Activated CD4-positive, alpha-beta memory T cell treated with anti-CD3 and anti-CD28 coated beads, Interleukin-2, amount 10 ng/mL, durations not matched to agents 7 days and 5 days (primary cell): ENCODE measurements at regions not wholly inside any gene's neighbourhood (a gene's known extent, or its start where the extent isn't known, plus 50 kb on each side); places are given as distances from the start of the nearest gene placed in this dataset.

Source experiments
- CTCF ChIA-PET: fragments of 350-600 bp; sonication (Branson Sonifier 250); formaldehyde crosslinking; loops from one replicate; lab custom pipeline; 2021; ENCODE audit warnings: antibody characterized with exemption, inconsistent platforms; lab: Charles Lee
- POLR2A ChIA-PET: fragments of 350-600 bp; sonication (Branson Sonifier 250); formaldehyde crosslinking; loops from one replicate; lab custom pipeline; 2021; ENCODE audit warnings: antibody characterized with exemption; lab: Charles Lee
- DNase-seq: peaks from one replicate; pipeline ENCODE4 v3.0.0-alpha.2; 2020
- H3K27ac Mint-ChIP-seq: one replicate; pipeline ENCODE4 v1.8.0; 2021; ENCODE audit warnings: mild to moderate bottlenecking, mixed read lengths
- H3K27me3 Mint-ChIP-seq: one replicate; pipeline ENCODE4 v1.8.0; 2021; ENCODE audit warnings: mixed read lengths
- H3K36me3 Mint-ChIP-seq: one replicate; pipeline ENCODE4 v1.8.0; 2021; ENCODE audit warnings: low read depth, mixed read lengths
- H3K4me1 Mint-ChIP-seq: one replicate; pipeline ENCODE4 v1.8.0; 2021; ENCODE audit warnings: mixed read lengths
- H3K4me3 Mint-ChIP-seq: one replicate; pipeline ENCODE4 v1.8.0; 2021; ENCODE audit warnings: mild to moderate bottlenecking, mixed read lengths
- H3K9me3 Mint-ChIP-seq: one replicate; pipeline ENCODE4 v1.8.0; 2021; ENCODE audit warnings: mixed read lengths

- H3K9me3 Mint-ChIP-seq = no peaks in the 10 kb centered on the region
- no peak overlapping the region for H3K27ac Mint-ChIP-seq
- no peaks in the 10 kb centered on the region for H3K27me3 Mint-ChIP-seq
- H3K4me3 Mint-ChIP-seq = no peak overlapping the region
- no peaks in the 10 kb centered on the region for H3K36me3 Mint-ChIP-seq
- CTCF ChIA-PET = no interaction called here
- no peaks in the 10 kb centered on the region for H3K4me1 Mint-ChIP-seq
- DNase-seq = no peak
- POLR2A ChIA-PET = no interaction called here
These were observed 157.0 kb upstream of the CPNE8 start for GRCh38 chr12:39062266-39062996.

GRCh38 chr12:39061576-39061975 is 156.2 kb upstream of the CPNE8 start:
- H3K27ac Mint-ChIP-seq = no peak overlapping the region
- H3K4me1 Mint-ChIP-seq = no peaks in the 10 kb centered on the region
- H3K36me3 Mint-ChIP-seq = no peaks in the 10 kb centered on the region
- no peaks in the 10 kb centered on the region for H3K27me3 Mint-ChIP-seq
- ChIA-PET CTCF (no interaction called here), POLR2A (no interaction called here)
- H3K4me3 Mint-ChIP-seq = no peak overlapping the region
- no peak for DNase-seq
- no peaks in the 10 kb centered on the region for H3K9me3 Mint-ChIP-seq

- Mint-ChIP-seq H3K27me3 (no peaks in the 10 kb centered on the region), H3K27ac (no peak overlapping the region), H3K4me3 (no peak overlapping the region), H3K4me1 (no peaks in the 10 kb centered on the region), H3K36me3 (no peaks in the 10 kb centered on the region), H3K9me3 (no peaks in the 10 kb centered on the region)
- POLR2A ChIA-PET = no interaction called here
- DNase-seq = no peak
- CTCF ChIA-PET = no interaction called here
These were observed 143.0 kb upstream of the CPNE8 start for GRCh38 chr12:39048395-39048794.

GRCh38 chr12:39047539-39048262 is 142.3 kb upstream of the CPNE8 start:
- no peak overlapping the region for H3K4me3 Mint-ChIP-seq
- no peaks in the 10 kb centered on the region for H3K4me1 Mint-ChIP-seq
- no peak for DNase-seq
- POLR2A ChIA-PET = no interaction called here
- no peak overlapping the region for H3K27ac Mint-ChIP-seq
- no peaks in the 10 kb centered on the region for H3K27me3 Mint-ChIP-seq
- no peaks in the 10 kb centered on the region for H3K9me3 Mint-ChIP-seq
- CTCF ChIA-PET = no interaction called here
- no peaks in the 10 kb centered on the region for H3K36me3 Mint-ChIP-seq

GRCh38 chr12:39044754-39045153 is 139.4 kb upstream of the CPNE8 start:
- DNase-seq = no peak
- H3K9me3 Mint-ChIP-seq = no peaks in the 10 kb centered on the region
- H3K27me3 Mint-ChIP-seq = no peaks in the 10 kb centered on the region
- H3K4me1 Mint-ChIP-seq = no peaks in the 10 kb centered on the region
- no peak overlapping the region for H3K4me3 Mint-ChIP-seq
- H3K27ac Mint-ChIP-seq = no peak overlapping the region
- CTCF ChIA-PET = no interaction called here
- no peaks in the 10 kb centered on the region for H3K36me3 Mint-ChIP-seq
- POLR2A ChIA-PET = no interaction called here

- H3K36me3 Mint-ChIP-seq = no peaks in the 10 kb centered on the region
- DNase-seq = no peak
- no peaks in the 10 kb centered on the region for H3K4me1 Mint-ChIP-seq
- no peak overlapping the region for H3K27ac Mint-ChIP-seq
- no peaks in the 10 kb centered on the region for H3K27me3 Mint-ChIP-seq
- no peaks in the 10 kb centered on the region for H3K9me3 Mint-ChIP-seq
- no peak overlapping the region for H3K4me3 Mint-ChIP-seq
- CTCF ChIA-PET = no interaction called here
- POLR2A ChIA-PET = no interaction called here
These were observed 138.0 kb upstream of the CPNE8 start for GRCh38 chr12:39043424-39043822.

GRCh38 chr12:39040275-39040674 is 134.9 kb upstream of the CPNE8 start:
- no peak for DNase-seq
- Mint-ChIP-seq H3K36me3 (no peaks in the 10 kb centered on the region), H3K4me3 (no peak overlapping the region), H3K4me1 (no peaks in the 10 kb centered on the region), H3K27me3 (no peaks in the 10 kb centered on the region), H3K27ac (no peak overlapping the region), H3K9me3 (peaks cover 2% of the 10 kb centered on the region)
- POLR2A ChIA-PET = no interaction called here
- CTCF ChIA-PET = no interaction called here

- no peak overlapping the region for H3K4me3 Mint-ChIP-seq
- POLR2A ChIA-PET = no interaction called here
- H3K27me3 Mint-ChIP-seq = no peaks in the 10 kb centered on the region
- CTCF ChIA-PET = no interaction called here
- no peak for DNase-seq
- no peak overlapping the region for H3K27ac Mint-ChIP-seq
- H3K9me3 Mint-ChIP-seq = peaks cover 2% of the 10 kb centered on the region
- no peaks in the 10 kb centered on the region for H3K4me1 Mint-ChIP-seq
- no peaks in the 10 kb centered on the region for H3K36me3 Mint-ChIP-seq
These were observed 131.7 kb upstream of the CPNE8 start for GRCh38 chr12:39037115-39037514.

- H3K4me1 Mint-ChIP-seq = no peaks in the 10 kb centered on the region
- peaks cover 2% of the 10 kb centered on the region for H3K9me3 Mint-ChIP-seq
- no peak overlapping the region for H3K27ac Mint-ChIP-seq
- no peaks in the 10 kb centered on the region for H3K27me3 Mint-ChIP-seq
- ChIA-PET CTCF (no interaction called here), POLR2A (no interaction called here)
- H3K36me3 Mint-ChIP-seq = no peaks in the 10 kb centered on the region
- DNase-seq = no peak
- H3K4me3 Mint-ChIP-seq = no peak overlapping the region
These were observed 130.7 kb upstream of the CPNE8 start for GRCh38 chr12:39036105-39036504.

GRCh38 chr12:39033782-39034181 is 128.4 kb upstream of the CPNE8 start:
- H3K27me3 Mint-ChIP-seq = no peaks in the 10 kb centered on the region

GRCh38 chr12:39032448-39032847 is 127.1 kb upstream of the CPNE8 start:
- ChIA-PET POLR2A (no interaction called here), CTCF (no interaction called here)
- Mint-ChIP-seq H3K27me3 (no peaks in the 10 kb centered on the region), H3K4me1 (no peaks in the 10 kb centered on the region), H3K27ac (no peak overlapping the region), H3K9me3 (peaks cover 2% of the 10 kb centered on the region), H3K4me3 (no peak overlapping the region), H3K36me3 (no peaks in the 10 kb centered on the region)
- DNase-seq = no peak

More at GRCh38 chr12:39033782-39034181, 128.4 kb upstream of the CPNE8 start:
- ChIA-PET POLR2A (no interaction called here), CTCF (no interaction called here)
- H3K4me3 Mint-ChIP-seq = no peak overlapping the region
- H3K4me1 Mint-ChIP-seq = no peaks in the 10 kb centered on the region
- H3K36me3 Mint-ChIP-seq = no peaks in the 10 kb centered on the region
- no peak for DNase-seq
- H3K27ac Mint-ChIP-seq = no peak overlapping the region
- H3K9me3 Mint-ChIP-seq = peaks cover 2% of the 10 kb centered on the region

GRCh38 chr12:39032034-39032433 is 126.6 kb upstream of the CPNE8 start:
- Mint-ChIP-seq H3K9me3 (no peaks in the 10 kb centered on the region), H3K4me3 (no peak overlapping the region), H3K4me1 (no peaks in the 10 kb centered on the region), H3K36me3 (no peaks in the 10 kb centered on the region), H3K27me3 (no peaks in the 10 kb centered on the region), H3K27ac (no peak overlapping the region)
- no peak for DNase-seq
- CTCF ChIA-PET = no interaction called here
- POLR2A ChIA-PET = no interaction called here

GRCh38 chr12:39028382-39028781 is 123.0 kb upstream of the CPNE8 start:
- POLR2A ChIA-PET = no interaction called here
- H3K9me3 Mint-ChIP-seq = no peaks in the 10 kb centered on the region

GRCh38 chr12:39012870-39013269 is 107.5 kb upstream of the CPNE8 start:
- Mint-ChIP-seq H3K27ac (no peak overlapping the region), H3K27me3 (no peaks in the 10 kb centered on the region), H3K36me3 (no peaks in the 10 kb centered on the region), H3K9me3 (no peaks in the 10 kb centered on the region), H3K4me1 (no peaks in the 10 kb centered on the region), H3K4me3 (no peak overlapping the region)
- no peak for DNase-seq
- POLR2A ChIA-PET = no interaction called here
- CTCF ChIA-PET = no interaction called here

More at GRCh38 chr12:39028382-39028781, 123.0 kb upstream of the CPNE8 start:
- Mint-ChIP-seq H3K4me3 (no peak overlapping the region), H3K36me3 (no peaks in the 10 kb centered on the region), H3K4me1 (no peaks in the 10 kb centered on the region), H3K27ac (no peak overlapping the region), H3K27me3 (no peaks in the 10 kb centered on the region)
- CTCF ChIA-PET = no interaction called here
- no peak for DNase-seq
